ENCODE measurements at regions not wholly inside any gene's neighbourhood (a gene's known extent, or its start where the extent isn't known, plus 50 kb on each side); places are given as distances from the start of the nearest gene placed in this dataset.

DNA sequence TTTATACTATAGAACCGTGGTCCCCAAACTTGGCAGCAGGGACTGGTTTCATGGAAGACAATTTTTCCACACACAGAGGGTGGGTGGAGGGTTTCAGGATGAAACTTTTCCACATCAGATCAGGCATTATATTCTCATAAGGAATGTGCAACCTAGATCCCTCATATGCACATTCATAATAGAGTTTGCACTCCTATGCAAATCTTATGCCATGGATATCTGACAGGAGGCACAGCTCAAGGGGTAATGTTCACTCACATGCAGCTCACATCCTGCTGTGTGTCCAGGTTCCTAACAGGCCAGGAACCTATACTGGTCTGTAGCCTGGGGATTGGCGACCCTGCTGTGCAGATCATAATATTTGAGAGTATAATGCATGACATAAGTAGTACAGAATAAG is 1802.2 kb upstream of the ACO1 start:
- TF ChIP-seq, protein P1, sequence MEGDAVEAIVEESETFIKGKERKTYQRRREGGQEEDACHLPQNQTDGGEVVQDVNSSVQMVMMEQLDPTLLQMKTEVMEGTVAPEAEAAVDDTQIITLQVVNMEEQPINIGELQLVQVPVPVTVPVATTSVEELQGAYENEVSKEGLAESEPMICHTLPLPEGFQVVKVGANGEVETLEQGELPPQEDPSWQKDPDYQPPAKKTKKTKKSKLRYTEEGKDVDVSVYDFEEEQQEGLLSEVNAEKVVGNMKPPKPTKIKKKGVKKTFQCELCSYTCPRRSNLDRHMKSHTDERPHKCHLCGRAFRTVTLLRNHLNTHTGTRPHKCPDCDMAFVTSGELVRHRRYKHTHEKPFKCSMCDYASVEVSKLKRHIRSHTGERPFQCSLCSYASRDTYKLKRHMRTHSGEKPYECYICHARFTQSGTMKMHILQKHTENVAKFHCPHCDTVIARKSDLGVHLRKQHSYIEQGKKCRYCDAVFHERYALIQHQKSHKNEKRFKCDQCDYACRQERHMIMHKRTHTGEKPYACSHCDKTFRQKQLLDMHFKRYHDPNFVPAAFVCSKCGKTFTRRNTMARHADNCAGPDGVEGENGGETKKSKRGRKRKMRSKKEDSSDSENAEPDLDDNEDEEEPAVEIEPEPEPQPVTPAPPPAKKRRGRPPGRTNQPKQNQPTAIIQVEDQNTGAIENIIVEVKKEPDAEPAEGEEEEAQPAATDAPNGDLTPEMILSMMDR (conservative IDR thresholded peaks at IDR 0.05), result no peak
- TF ChIP-seq EZH2 (IDR thresholded peaks at IDR 0.05; ENCODE audit: low read depth), result no peak

Measured in PC-9 (cell line).